AML-193 (cell line): ENCODE measurements at regions not wholly inside any gene's neighbourhood (a gene's known extent, or its start where the extent isn't known, plus 50 kb on each side); places are given as distances from the start of the nearest gene placed in this dataset.
A peak's percentile ranks its signal among the peaks of the same experiment; 100 is the strongest.
"Not testable (repeated sequence)": the region's sequence is repeated elsewhere in the genome, so short reads cannot be mapped to it uniquely, and the experiment has no call there.

Source experiments
- DNase-seq, 2 experiments: peaks; one replicate each; lab custom pipeline; 2025; lab: John Stamatoyannopoulos, UW

DNA sequence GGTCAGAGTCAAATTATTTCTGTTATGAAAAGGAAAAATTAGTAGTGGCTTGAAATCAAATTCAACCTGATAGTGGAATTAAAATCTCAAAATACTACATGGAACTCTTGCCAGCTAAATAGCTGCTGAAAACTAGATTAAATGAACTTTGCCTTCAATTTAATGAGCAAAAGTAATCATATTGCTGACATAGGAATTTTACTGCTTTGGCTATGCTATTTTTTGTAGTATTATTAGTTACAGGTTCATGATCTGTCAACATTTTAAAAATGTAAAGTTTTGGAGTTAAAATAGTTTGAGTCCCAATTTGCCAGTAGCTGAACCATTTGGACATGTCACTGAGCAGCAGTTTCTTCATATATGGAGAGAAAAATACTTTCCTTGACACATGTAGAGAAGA lies 81.4 kb downstream of the RERGL start:
- no peak for DNase-seq

DNA sequence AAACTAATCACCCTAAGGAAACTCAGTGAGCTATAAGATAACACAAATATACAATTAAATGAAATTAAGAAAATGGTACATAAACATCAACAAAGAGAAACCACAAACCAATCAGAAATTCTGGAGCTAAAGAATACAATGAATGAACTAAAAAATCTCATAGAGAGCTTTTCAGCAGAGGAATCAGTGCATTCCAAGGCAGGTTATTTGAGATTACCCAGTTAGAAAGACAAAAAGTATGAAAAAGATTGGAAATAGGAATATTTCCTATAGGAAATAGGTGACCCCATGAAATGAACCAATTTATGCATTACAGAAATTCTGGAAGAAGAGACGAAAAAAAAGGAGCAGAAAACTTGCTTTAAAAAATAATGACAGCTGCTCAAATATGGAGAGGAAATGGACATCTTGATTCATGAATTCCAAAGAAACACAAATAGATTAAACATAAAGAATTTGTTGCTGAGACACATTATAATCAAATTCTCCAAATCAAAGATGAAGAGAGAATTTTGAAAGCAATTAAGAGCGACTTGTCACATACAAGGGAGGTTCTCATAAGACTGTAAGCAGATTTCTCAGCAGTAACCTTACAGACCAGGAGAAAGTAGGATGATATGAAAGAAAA lies 90.7 kb downstream of the RERGL start:
- DNase-seq: no peak

DNA sequence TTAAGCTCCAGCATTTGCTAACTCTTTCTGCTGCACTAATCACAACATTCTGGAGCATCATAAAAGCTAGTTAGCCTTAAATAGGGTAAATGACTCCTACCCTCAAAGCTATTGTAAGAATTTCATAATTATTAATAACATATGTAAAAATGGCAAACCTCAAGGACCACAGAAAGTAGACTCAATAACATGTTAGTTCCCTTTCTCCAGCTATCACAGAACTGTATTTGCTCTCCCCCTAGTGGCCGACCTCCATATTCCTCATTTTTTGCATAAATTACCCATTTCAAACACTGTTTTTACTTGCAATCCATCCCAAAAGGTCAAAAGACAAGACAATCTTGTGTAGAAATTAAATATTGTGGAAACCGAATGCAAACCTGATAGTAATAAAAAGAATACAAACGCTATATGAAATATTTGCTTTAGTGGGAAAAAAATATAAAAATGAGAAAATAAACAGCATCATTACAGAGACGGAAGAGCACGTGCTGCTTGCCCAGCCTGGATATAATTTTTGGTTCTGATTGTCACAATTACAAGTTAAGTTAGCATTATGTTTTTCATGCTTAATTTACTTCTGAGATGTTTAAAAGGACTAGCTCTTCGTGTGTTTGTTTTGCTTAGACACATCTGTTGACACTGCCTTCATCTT lies 97.9 kb downstream of the RERGL start:
- peak; percentile 49 to 57 for DNase-seq

DNA sequence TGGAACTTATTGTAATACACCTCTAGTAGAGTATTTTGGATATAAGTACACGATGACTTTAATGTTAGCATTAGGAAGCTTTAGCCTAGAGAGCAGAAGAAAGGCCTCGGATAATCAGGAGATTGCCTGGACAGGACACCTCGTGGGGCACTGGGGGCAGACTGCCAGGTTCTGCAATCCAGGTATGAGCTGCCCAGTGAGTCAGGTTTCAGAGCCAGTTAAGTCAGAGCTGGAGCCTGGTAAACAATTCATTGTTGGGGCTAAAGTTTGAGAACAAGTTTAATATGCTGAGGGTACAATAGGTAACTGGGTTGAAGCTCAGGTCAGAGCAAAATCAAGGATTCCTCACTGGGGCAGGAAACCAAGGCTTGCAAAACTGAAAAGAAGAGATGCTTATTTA lies 107.4 kb downstream of the RERGL start:
- no peak for DNase-seq

DNA sequence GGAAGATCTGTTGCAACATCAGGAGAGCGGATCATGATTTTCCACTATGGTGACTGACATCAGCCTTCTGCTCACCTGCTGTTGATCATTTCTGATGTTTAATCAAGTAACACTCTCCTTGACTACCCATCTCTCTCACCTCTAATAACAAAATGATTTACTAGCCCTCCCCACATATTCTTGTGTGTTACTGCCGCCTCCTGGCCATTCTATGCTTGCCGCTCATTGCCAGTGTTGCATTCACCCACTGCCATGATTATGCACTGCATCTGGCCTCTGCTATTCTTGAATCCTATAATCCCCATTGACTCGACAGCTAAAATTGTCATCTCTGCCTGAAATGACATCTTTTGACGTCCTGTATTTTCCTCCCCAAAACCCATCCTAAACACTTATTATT lies 113.8 kb downstream of the RERGL start:
- DNase-seq: no peak

DNA sequence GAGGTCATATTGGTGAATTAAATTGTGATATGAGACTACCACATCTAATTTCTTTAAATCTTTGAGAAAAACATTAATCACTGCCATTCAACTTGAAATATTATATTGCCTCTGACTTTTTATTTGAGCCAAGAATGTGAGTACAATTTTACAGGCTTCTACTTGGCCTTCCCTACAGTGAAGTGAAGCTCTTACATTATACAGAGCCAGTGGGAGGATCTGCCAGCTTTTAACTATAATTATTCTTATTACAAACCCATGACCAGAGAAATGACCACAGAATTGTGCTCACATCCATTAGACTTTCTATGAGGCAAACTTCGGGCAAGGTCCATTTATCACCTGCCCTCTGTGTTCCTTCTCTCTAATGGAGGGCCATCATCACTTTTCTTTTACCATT lies 114.2 kb downstream of the RERGL start:
- DNase-seq: no peak

DNA sequence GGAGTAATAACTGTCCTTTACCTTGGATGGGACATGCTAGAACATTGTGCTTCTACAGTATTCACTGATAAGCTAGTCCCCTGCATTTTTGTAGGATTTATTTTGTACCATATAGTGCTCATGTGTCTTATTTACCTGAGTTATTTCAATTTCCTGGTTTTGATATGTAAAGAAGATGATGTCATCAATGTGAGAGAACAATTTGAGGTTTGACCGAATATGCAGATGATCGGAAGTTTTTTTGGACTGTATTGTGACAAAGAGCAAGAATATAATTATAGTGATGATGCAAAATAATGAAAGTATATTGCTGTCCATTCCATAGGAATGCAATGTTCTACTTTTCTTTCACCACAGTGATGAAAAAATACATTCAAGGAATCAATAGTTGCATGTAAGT lies 114.8 kb downstream of the RERGL start:
- DNase-seq: no peak

DNA sequence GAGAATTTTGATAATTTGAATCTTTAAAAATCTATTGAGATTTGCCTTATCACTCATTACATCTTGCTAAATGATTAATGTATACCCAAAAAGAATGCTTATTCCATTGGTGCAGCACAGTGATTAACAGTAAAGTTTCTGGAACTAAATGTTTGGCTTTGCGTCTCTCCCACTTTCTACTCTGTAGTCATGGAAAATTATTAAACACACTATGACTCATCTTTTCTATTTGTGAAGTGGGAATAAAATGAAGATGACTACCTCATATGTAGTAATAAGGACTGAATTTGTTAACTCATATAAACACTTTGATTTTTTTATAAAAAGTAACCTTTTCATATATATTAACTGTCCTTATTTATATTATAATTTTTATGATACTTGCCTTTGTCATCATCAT lies 118.1 kb downstream of the RERGL start:
- DNase-seq: no peak

DNA sequence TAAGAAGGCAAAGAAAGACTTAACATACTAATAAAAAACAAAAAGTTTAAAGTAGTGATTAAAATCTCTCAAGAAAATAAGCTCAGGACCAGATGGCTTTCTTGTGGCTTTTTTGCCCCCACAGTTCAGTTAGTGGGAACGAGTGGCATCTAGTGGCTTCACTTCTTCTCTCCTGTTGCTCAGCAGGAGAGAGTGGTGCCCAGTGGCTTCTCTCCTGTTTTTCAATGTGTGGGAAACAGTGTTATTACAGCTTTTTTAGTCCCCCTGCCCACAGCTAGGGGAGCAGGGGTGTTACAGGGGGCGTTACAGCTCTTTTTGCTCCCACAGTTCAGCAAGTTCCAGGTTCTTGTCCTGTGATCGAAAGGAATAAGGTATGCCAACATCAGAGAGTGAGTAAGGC lies 135.2 kb downstream of the RERGL start:
- DNase-seq: no peak

DNA sequence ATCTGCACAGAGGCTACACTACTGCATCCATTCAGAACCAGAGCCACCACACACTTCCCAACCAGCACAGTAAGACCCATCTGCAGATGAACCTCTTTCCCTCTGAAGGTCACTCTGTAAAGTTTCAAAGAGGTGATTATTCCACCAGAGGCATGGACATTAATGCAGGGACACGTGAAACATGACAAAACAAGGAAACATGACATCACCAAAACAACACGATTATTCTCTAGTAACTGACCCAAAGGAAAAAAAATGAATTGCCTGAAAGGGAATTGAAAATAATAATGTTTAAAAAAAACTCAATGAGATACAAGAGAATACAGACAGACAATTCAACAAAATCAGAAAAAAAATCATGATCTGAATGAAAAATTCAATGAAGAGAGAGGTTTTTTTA lies 139.1 kb downstream of the RERGL start:
- DNase-seq: no peak

DNA sequence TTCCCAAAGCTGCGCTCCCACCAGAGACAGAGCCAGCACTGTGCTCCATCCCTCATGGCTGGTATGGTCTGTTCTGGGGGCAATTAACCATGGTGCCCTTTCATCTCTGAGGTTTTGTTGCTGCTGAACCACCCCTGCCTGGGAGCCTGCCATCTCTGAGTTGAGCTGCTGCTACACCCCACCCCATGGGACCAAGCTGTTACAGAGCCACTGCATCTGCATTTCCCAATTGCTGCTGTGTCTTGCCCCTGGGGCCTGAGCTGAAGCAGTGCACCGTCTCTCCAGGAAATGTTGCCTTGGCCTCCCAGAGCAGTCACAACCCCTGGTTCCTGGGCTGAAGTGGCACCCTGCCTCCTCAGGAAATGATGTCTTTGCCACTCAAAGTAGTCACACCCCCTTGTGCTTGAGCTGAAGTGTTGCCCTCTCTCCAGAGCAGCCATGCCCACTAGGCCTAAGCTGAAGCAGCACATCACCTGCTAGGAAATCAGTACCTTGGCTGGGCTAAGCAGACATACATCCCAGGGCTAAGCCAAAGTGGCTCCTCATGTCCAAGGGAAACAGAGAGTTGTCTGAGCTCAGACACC lies 140.3 kb downstream of the RERGL start:
- no peak for DNase-seq

DNA sequence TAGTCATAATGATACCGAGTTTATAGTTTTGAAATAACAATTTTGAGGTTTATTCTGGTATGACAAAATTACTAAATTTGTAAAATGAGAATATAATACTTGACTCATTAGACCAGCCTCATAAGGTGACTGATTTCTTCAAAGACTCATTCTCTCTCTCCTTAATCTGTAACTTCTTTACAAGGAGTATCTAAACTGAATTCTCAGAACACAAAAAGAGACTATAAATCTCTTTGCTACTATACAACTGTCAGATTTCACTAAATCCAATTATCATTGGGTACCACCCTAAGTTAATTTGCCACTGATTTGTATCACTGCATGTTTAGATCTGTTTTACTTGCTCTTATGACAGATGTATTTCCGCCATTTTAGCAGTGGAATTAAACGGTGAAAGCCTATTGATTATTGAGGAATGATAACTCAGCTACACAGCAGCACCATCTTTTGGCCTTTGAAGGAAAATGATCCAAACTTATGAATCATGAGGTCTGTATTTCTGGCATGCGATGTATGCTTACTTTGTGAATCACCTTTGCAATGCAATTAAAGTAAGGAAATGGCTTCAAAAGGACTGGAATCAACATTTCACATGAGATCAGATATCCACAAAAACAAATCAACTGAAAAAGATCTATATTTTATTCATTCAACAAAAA lies 161.2 kb downstream of the RERGL start:
- DNase-seq: no peak

DNA sequence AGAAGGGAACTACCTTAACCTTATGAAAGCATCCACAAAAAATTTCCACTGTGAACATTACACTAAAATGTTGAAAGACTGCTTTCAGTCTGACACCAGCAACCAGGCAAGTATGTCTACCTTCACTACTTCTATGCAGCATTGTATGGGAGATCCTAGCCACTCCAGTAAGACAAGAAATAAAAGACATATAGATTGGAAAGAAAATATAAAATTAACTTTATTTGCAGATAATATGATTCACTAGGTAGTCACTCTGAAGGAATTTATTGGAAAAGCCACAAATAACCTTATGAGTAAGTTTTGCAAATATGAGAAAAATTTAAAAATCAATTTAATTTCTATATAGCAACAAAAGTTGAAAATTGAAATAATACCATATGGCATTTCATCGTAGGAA lies 172.0 kb downstream of the RERGL start:
- DNase-seq: no peak

DNA sequence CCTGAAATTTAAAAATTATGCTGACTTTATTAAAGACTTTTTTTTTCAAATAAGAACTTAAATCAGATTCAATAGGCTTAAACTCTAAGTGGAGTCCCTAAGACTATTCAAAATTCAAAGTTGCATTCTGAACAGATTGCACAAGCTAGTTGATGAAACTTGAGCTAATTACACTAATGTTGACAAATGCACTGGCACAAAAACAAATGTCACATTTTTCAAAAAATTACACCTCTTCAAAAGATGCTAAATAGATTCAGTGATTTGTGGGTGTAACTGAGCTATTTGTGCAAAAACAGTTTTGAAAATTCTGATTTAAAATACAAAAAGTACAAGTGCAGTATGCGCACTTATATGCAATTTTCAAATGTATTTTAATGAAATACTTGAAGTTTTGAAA lies 205.4 kb downstream of the RERGL start:
- DNase-seq: no peak

DNA sequence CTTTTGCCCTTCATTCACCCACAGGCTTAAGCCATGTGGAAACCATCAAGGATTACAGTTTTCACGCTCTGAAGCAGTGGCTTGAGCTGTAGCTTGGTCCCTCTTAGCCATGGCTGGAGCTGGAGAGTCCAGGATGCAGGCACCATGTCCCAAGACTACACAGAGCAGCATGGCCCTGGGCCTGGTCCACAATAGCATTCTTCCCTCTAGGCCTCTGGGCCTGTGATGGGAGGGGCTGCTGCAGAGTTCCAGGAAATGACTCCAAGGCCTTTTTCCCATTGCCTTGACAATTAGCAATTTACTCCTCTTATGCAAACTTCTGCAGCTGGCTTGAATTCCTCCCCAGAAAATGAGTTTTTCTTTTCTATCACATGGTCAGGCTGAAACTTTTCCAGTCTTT lies 211.3 kb downstream of the RERGL start:
- no peak for DNase-seq

DNA sequence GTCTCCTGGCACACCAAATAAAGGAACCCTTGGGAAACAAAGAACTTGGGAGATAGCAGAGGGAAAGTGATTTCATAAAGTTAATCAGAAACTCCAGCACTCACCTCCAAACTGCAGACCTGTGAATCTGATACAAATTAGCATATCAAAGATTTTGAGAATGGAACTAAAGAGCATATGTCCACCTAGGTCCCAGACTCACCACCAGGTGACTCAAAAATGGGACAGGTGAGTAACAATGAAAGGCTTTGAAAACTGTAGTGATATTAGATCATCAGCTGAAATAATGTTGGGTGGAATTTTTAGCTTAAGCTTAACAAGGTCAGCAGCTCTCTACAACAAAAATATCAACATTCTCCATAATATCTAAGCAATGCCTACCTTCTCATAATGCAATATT lies 214.8 kb downstream of the RERGL start:
- DNase-seq: no peak

DNA sequence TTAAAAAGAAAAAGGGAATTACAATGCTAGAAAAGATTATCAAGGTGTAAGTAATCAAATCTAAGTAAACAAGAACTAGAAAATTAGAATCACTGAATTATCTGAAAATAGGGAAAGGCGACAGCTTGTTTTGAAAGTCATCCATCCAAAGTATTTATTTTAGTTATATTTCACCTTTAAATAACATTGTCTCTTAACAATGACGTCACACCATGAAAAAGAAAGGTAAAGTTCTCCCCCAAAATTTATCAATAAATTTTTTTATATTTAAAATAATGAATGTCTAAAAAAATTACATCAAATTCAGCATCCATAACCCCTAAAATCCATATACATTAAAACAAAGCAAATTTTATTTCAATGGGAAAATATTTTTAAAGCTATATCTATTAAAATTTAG lies 223.2 kb downstream of the RERGL start:
- no peak for DNase-seq

DNA sequence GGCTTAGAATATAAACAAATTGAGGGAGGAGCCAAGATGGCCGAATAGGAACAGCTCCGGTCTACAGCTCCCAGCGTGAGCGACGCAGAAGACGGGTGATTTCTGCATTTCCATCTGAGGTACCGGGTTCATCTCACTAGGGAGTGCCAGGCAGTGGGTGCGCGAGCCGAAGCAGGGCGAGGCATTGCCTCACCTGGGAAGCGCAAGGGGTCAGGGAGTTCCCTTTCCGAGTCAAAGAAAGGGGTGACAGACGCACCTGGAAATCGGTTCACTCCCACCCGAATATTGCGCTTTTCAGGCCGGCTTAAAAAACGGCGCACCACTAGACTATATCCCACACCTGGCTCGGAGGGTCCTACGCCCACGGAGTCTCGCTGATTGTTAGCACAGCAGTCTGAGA lies 234.4 kb downstream of the RERGL start:
- DNase-seq: not testable (repeated sequence)

DNA sequence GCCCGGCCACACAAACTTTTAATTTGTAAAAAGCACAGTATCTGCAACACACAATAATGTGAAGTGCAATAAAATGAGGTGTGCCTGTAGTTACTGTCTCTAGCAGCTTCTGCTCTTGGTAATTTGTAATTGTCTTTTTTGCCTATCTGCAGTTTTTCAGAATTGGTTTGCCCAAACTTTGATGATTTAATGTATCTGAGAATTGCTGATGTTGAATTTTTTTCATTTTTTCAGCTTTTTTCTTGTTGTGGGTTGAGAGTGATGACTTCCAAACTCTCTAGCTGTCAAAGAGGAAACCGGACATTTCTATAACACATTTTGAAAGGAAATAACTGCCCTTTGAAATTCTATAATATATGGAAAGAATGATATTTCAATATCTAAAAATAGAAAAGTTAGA lies 236.9 kb downstream of the RERGL start:
- no peak for DNase-seq

DNA sequence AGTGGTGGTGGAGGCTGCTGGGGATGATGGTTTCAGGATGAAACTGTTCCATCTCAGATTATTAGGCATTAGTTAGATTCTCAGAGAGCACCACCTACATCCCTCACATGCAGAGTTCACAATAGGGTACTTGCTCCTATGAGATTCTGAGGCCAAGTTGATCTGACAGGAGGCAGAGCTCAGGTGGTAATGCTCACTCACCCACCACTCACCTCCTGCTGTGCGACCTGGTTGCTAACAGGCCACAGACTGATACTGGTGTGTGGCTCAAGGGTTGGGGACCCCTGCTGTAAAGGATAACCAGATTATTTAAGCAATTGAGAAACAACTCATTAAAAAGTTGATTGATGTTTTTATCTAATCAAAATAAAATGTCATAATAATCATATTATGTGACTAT lies 248.5 kb downstream of the RERGL start:
- DNase-seq: no peak

DNA sequence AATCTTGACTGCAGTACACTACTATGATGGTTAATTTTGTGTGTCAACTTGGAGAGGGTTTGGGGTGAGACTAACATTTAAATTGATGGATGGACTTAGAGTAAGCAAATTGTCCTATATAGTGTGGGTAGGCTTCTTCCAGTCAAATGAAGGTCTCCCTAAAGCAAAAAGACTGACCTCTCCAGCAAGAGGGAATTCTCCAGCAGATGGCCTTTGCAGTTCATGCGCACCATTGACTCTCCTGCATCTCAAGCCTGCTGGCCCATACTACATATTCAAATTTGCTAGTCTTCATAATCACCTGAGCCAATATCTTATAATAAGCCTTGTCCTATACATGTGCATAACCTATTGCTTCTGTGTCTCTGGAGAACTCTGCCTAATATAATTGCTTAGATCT lies 260.2 kb downstream of the RERGL start:
- DNase-seq: no peak

DNA sequence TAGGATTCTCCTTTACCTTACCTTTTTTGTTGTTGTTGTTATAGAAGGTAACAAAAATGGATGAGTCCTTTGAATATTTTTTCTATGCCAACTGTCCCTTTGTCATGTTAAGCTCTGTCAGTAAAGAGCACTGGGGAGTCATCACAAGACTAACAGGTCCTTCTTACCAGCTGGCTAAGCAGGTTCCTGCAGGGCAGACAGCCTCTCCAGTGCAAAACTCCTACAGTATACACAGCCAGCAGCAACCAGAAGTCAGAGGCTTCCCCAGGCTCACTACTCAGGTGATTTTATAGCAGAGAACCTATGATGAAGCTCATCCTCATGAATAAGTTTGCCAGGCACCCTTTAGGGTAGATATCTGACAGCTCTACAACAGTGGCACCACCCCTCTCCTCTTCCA lies 271.1 kb downstream of the RERGL start:
- no peak for DNase-seq

DNA sequence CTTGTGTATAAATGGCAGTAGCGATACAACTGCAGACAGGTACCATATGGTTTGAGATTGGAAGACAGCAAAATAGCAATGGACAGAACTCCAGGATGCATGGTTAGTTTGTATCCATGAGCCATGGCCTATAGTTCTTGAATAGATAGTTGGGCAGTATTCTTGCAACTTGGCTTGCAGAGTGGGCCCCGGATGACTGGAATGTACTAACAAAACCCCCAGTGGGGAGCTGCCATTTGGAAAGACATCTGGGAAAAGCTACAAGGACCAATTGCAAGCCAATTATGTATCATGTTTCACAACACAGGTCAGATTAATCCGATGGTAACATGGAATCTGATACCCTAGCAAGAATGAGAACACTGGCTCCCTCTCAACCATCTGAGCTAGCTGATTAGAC lies 279.6 kb downstream of the RERGL start:
- DNase-seq: no peak
